ENCODE measurements at regions not wholly inside any gene's neighbourhood (a gene's known extent, or its start where the extent isn't known, plus 50 kb on each side); places are given as distances from the start of the nearest gene placed in this dataset.

GRCh38 chr2:14255135-14255820, 377.2 kb upstream of the LRATD1 start:
- Mint-ChIP-seq H3K9me3 (peaks cover 6% of the 10 kb centered on the region; the same call in 1 of the 2 replicates), H3K27ac (no peak overlapping the region), H3K4me1 (peaks cover 13% of the 10 kb centered on the region), H3K36me3 (no peaks in the 10 kb centered on the region), H3K27me3 (ENCODE audit: low read depth) (no peaks in the 10 kb centered on the region), H3K4me3 (no peak overlapping the region; the same call in 1 of the 2 replicates)
- ChIA-PET POLR2A (no interaction called here), CTCF (no interaction called here)
- TF ChIP-seq TCF7 (CRISPR knock-in tag; IDR thresholded peaks at IDR 0.05; ENCODE audit: low read depth) (no peak), MLX (CRISPR knock-in tag; IDR thresholded peaks at IDR 0.05) (no peak), JAZF1 (CRISPR knock-in tag; IDR thresholded peaks at IDR 0.05) (no peak), ZNF423 (CRISPR knock-in tag; IDR thresholded peaks at IDR 0.05) (no peak), TEAD1 (CRISPR knock-in tag; IDR thresholded peaks at IDR 0.05) (no peak), ATF1 (CRISPR knock-in tag; IDR thresholded peaks at IDR 0.05) (no peak), ZNF425 (CRISPR knock-in tag; conservative IDR thresholded peaks at IDR 0.05) (no peak), FOXP1 (CRISPR knock-in tag; IDR thresholded peaks at IDR 0.05; ENCODE audit: borderline replicate concordance) (no peak), ZNF138 (CRISPR knock-in tag; conservative IDR thresholded peaks at IDR 0.05) (no peak), IRF2 (CRISPR knock-in tag; IDR thresholded peaks at IDR 0.05; ENCODE audit: borderline replicate concordance, low read depth) (no peak), IRF1 (CRISPR knock-in tag; IDR thresholded peaks at IDR 0.05) (no peak), MAX (CRISPR knock-in tag; IDR thresholded peaks at IDR 0.05) (no peak), NFYB (CRISPR knock-in tag; conservative IDR thresholded peaks at IDR 0.05; ENCODE audit: low read depth) (no peak), ZNF121 (CRISPR knock-in tag; IDR thresholded peaks at IDR 0.05) (no peak), ESRRA (CRISPR knock-in tag; IDR thresholded peaks at IDR 0.05; ENCODE audit: borderline replicate concordance) (no peak), CBFB (CRISPR knock-in tag; IDR thresholded peaks at IDR 0.05; ENCODE audit: low read depth) (no peak), PRRX2 (CRISPR knock-in tag; IDR thresholded peaks at IDR 0.05) (no peak), RORB (CRISPR knock-in tag; IDR thresholded peaks at IDR 0.05) (no peak), OVOL2 (CRISPR knock-in tag; IDR thresholded peaks at IDR 0.05; ENCODE audit: borderline replicate concordance) (no peak)
- peak; percentile 99 for ATAC-seq
- peak; percentile 64 for DNase-seq (ENCODE audit: low spot score)

- H3K36me3 Mint-ChIP-seq, result no peaks in the 10 kb centered on the region
- DNase-seq (ENCODE audit: low spot score) (no peak), ATAC-seq (no peak)
- no peaks in the 10 kb centered on the region for H3K27me3 Mint-ChIP-seq (ENCODE audit: low read depth)
- ChIA-PET POLR2A (no interaction called here), CTCF (no interaction called here)
- no peak overlapping the region for H3K27ac Mint-ChIP-seq
- H3K4me3 Mint-ChIP-seq, result no peak overlapping the region
- peaks cover 13% of the 10 kb centered on the region for H3K4me1 Mint-ChIP-seq
- no peaks in the 10 kb centered on the region for H3K9me3 Mint-ChIP-seq
- TF ChIP-seq ZNF317 (CRISPR knock-in tag; IDR thresholded peaks at IDR 0.05; ENCODE audit: borderline replicate concordance, low read depth) (no peak), SMAD3 (CRISPR knock-in tag; IDR thresholded peaks at IDR 0.05; ENCODE audit: borderline replicate concordance) (no peak), ESRRA (CRISPR knock-in tag; IDR thresholded peaks at IDR 0.05; ENCODE audit: borderline replicate concordance) (no peak), MLX (CRISPR knock-in tag; IDR thresholded peaks at IDR 0.05) (no peak), ZNF219 (CRISPR knock-in tag; IDR thresholded peaks at IDR 0.05; ENCODE audit: borderline replicate concordance) (no peak), ZNF671 (CRISPR knock-in tag; IDR thresholded peaks at IDR 0.05) (no peak), ZNF121 (CRISPR knock-in tag; IDR thresholded peaks at IDR 0.05) (no peak), ERG (CRISPR knock-in tag; IDR thresholded peaks at IDR 0.05) (no peak), EMX1 (CRISPR knock-in tag; IDR thresholded peaks at IDR 0.05) (no peak), JAZF1 (CRISPR knock-in tag; IDR thresholded peaks at IDR 0.05) (no peak), ATF3 (CRISPR knock-in tag; conservative IDR thresholded peaks at IDR 0.05) (no peak), GTF2I (CRISPR knock-in tag; conservative IDR thresholded peaks at IDR 0.05) (no peak), TP53 (CRISPR knock-in tag; IDR thresholded peaks at IDR 0.05) (no peak)
Measured at GRCh38 chr2:14256890-14257289, 375.6 kb upstream of the LRATD1 start.

Data from WTC11 (cell line).